NT2/D1 (cell line): ENCODE measurements at regions not wholly inside any gene's neighbourhood (a gene's known extent, or its start where the extent isn't known, plus 50 kb on each side); places are given as distances from the start of the nearest gene placed in this dataset.

ENCODE experiments used
- SUZ12 ChIP-seq: IDR thresholded peaks from 2 replicates; pipeline ENCODE4 v1.6.1; 2011; ENCODE audit not compliant: insufficient read length, insufficient read depth; ENCODE audit errors: extremely low read depth
- YY1 ChIP-seq: IDR thresholded peaks from 2 replicates; pipeline ENCODE4 v1.6.1; 2011; ENCODE audit not compliant: insufficient read length, insufficient read depth
- ZNF274 ChIP-seq: IDR thresholded peaks from 2 replicates; pipeline ENCODE4 v1.6.1; 2011; ENCODE audit warnings: mild to moderate bottlenecking, low read depth, low read length

GRCh38 chr12:72105849-72106248 lies 166.3 kb upstream of the TRHDE start:
- TF ChIP-seq YY1 = no peak
- no peak for TF ChIP-seq ZNF274
- TF ChIP-seq SUZ12 = no peak
